GM18519 (cell line): ENCODE measurements at regions not wholly inside any gene's neighbourhood (a gene's known extent, or its start where the extent isn't known, plus 50 kb on each side); places are given as distances from the start of the nearest gene placed in this dataset.
"Not testable (repeated sequence)": the region's sequence is repeated elsewhere in the genome, so short reads cannot be mapped to it uniquely, and the experiment has no call there.

Experiments
- ATAC-seq: cut with Tn5 transposase; IDR thresholded peaks from one replicate; pipeline ENCODE4 v1.9.1; 2021; ENCODE audit warnings: mild to moderate bottlenecking, moderate library complexity; ENCODE audit not compliant: unreplicated experiment, low FRiP score

GRCh38 chr12:127607146-127607725 is 659.7 kb upstream of the TMEM132C start:
- ATAC-seq, result no peak

GRCh38 chr12:127608359-127608758 is 658.6 kb upstream of the TMEM132C start:
- ATAC-seq, result not testable (repeated sequence)

GRCh38 chr12:127613056-127613455 is 653.9 kb upstream of the TMEM132C start:
- ATAC-seq, result no peak

DNA sequence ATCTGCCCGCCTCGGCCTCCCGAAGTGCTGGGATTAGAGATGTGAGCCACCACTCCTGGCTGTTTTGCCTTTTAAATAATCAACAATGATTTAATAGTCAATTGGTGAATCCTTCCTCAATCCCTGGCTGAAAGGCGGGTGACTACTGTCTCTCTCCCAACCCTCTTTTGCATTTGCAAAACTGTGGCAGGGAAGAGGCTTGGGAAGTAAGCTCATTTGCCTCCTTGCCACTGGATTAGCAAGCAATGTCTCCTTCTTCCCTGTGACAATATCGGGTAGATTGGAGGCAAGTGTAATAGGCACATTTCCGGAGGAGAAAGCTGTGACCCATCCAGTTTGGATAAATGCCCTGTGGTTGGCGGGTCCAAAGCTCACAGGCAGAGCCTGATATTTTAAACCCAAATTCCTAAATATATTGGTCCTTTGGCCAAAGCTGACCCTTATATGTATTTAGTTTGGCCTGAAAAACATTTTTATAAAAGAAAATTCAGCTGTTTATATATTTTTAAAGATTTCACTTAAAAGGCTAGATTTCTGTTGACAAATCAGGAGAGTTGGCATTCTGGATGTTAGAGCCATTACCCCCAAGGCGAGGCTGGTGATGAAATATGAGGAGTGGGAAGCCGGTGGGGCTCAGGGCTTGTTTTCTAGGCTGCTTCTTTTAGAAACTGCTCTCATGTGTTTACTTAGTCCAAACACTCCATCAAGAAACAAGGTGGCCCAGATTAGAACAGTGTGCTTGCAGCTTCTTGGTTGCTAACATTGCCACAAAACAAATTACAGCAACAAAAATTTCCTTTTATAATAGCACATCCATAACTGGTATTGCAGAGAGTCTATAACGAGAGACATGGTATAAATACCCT is 646.9 kb upstream of the TMEM132C start:
- no peak for ATAC-seq

- ATAC-seq, result no peak
Measured at GRCh38 chr12:127620735-127621355, 646.1 kb upstream of the TMEM132C start.

- no peak for ATAC-seq
Measured at GRCh38 chr12:127621366-127621765, 645.6 kb upstream of the TMEM132C start.

- ATAC-seq, result no peak
Measured at GRCh38 chr12:127623362-127623761, 643.6 kb upstream of the TMEM132C start.

GRCh38 chr12:127625176-127625771 is 641.7 kb upstream of the TMEM132C start:
- ATAC-seq, result no peak

DNA sequence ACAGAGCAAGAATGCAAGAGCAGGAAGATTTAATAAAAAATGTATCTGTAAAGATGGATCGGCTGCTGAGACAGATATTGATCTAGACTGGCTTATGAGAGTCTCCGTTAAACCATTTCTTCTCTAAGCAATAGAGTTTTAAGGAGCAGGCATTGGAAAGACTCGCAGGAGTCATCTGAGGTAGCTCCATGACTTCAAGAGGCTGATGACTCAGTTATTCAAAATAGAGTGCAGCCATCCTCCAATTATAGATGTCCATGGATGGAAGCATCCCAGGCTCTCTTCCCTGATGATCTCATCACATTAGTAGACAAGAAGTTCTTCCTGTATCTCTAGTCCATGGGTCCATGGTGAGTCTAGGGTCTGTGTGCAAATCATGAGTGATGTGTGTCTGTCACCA is 638.3 kb upstream of the TMEM132C start:
- no peak for ATAC-seq

- ATAC-seq, result no peak
Measured at GRCh38 chr12:127629066-127629820, 637.7 kb upstream of the TMEM132C start.

DNA sequence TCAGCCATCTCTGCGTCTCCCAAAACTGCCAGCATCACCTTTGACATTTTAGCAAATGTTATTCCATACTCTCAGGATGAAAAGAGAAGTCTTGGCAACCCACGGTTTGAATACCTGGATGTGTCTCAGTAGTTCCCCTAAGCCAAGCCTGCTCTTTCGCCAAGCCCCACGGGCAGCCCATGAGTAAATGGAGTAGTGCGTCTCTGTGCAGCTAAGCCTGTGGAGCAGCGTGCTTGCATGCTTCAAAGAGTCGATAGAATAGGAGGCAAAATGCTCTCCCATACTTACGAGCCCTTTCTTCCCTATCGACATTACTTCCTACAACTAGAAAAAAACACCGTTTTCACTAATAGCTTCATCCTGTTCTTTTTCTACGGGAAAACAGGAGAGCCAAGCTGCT is 634.5 kb upstream of the TMEM132C start:
- ATAC-seq, result no peak

DNA sequence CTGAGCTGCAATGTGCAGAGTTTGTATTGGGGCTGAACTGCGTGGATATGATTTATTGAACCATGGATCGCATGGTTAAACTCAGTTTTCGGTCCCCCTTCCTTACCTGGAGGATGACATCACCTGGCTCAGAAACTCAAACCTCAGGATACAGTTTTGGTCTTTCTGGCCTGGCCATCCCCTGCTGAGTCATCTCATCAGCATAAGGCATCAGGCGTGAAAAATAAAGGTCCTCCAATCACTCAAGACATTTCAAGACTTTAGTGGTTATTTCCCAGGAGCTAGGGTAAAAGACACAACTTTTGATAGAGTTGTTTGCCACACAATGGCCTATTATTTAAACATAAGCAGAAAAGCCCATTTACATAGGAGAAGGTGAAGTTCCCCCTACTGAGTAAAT is 631.1 kb upstream of the TMEM132C start:
- ATAC-seq, result no peak

DNA sequence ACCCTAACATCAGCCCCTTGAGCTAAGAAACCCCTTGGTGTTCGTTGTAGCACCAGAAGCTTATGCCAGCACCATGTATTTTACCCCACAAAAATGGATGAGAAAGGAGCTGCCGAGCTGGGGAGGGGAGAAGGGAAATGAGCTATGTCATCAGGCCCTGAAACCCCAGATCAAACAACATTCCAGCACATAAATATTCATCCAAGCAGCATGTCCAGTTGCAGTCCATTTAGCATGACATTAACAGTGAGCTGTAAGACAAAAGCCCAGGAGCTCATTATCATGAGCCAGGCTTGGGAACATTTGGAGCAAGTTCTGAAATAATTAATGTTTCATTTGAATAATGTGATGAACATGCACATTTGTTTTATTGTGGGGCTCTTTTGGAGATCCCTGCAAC is 630.1 kb upstream of the TMEM132C start:
- ATAC-seq, result no peak

- no peak for ATAC-seq
Measured at GRCh38 chr12:127640181-127640886, 626.6 kb upstream of the TMEM132C start.

DNA sequence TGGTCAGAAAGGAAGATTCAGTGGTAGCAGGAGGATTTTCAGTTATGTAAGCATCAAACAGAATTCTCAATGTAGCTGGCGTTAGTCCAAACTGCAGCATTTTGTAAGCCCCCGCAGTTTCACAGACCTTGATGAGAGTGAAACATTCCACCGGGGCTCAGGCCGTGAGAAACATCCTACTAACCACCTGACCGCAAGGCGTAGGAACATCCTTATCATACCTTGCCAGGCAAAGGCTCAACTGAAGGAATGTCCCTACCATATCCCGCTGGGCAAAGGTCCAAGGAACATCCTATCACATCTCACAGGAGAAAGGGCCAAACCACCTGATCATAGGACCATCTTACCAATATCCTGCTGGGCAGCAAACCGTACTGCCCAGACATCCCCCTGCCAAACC is 624.8 kb upstream of the TMEM132C start:
- no peak for ATAC-seq

GRCh38 chr12:127648321-127648720 is 618.6 kb upstream of the TMEM132C start:
- ATAC-seq, result no peak

DNA sequence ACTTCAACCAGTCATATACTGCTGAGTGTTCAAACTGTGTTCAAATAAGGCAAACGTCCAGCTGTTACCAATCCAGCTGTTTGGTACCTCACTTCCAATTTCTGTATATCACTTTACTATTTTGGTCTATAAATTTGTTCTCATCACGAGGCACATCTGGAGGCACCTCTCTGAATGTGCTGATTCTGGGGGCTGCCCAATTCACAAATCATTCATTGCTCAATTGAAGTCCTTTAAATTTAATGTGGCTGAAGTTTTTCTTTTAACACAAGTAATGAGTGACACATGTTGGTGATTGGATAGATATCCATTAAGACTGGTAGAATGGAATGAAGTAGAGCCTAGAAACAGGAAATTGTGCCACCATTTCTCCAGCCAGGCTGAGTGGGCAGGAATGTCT is 617.0 kb upstream of the TMEM132C start:
- ATAC-seq, result no peak

DNA sequence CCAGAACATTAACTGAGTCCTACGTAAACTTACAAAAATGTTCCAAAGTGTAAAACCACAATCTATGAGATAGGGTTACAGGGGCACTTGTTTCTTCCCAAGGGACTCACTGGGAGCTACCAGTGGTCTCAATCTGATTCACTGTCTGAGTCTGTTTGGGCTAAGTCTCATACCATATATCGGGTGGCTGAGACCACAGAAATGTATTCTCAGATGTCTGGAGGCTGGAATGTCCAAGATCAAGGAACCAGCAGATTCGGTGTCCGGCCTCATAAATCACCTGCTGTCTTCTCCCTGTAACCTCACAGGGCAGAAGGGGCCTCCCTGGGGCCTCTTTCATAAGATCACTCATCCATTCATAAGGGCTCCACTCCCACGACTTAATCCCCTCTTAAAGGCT is 616.3 kb upstream of the TMEM132C start:
- no peak for ATAC-seq

DNA sequence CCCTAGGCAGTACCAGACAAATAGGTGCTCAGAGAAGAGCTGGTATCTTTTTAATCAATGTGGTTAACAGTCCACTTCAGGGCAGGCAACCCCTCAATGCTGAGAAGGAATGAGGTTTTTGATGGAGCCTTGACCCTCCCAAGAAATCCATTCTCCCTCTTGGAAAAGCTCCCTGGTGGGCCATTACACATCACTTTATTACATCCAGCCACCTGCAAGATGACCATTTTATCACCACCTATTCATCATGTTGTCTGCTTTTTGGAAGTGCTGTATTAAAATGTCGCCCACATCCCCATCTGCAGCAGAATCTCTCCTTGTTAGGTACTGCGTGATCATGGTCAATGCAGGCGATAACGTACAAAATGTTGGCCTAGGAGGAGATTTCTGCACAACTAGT is 614.7 kb upstream of the TMEM132C start:
- no peak for ATAC-seq

- ATAC-seq, result no peak
Measured at GRCh38 chr12:127654383-127654985, 612.5 kb upstream of the TMEM132C start.
